Smooth muscle cell of the brain vasculature (primary cell): ENCODE measurements at regions not wholly inside any gene's neighbourhood (a gene's known extent, or its start where the extent isn't known, plus 50 kb on each side); places are given as distances from the start of the nearest gene placed in this dataset.
"Not testable (repeated sequence)": the region's sequence is repeated elsewhere in the genome, so short reads cannot be mapped to it uniquely, and the experiment has no call there.

Experiments used
- DNase-seq: peaks from one replicate; pipeline ENCODE4 v3.0.0-alpha.2; 2012; ENCODE audit warnings: low read depth, low spot score

DNA sequence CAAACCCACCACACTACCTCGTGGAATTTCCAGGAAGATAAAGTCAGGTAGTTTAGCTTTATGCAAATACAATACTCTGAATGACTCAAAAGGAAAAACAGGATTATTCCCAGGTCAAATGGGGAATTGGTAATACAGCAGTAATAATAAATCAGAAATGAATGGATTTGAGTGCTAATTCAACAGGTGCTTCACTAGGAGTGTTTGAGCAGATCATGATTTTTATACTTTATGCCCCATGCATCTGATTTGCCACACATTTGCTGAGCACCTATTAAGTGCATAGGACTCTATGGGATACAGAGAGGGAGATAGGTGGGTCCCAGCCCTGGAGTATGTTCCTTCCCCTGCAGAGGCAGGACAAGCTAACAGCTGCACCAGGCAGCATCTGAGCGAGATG is 381.4 kb upstream of the PODXL start:
- no peak for DNase-seq

GRCh38 chr7:131935180-131935579 is 378.8 kb upstream of the PODXL start:
- DNase-seq, result no peak

DNA sequence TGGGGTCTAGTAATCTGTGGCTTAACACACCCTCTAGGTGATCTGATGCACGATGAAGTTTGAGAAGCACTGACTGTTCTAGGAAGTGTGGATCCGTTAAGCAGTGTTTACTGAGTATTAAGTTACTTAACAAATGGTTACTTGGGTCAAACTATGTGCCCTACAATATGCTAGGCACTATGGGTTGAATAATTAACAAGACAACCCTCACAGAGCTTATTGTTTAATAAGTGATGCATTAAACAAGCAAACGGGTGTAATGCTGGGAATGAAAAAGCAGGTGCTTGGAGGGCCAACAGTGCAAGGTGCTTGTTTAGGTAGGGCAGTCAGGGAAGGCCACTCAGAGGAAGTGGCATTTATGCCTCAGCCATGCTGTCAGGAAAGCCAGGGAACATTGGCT is 378.0 kb upstream of the PODXL start:
- no peak for DNase-seq

- DNase-seq, result no peak
Measured at GRCh38 chr7:131933751-131934289, 377.4 kb upstream of the PODXL start.

GRCh38 chr7:131933219-131933618 is 376.8 kb upstream of the PODXL start:
- DNase-seq, result not testable (repeated sequence)

- no peak for DNase-seq
Measured at GRCh38 chr7:131932271-131932670, 375.8 kb upstream of the PODXL start.

GRCh38 chr7:131931370-131931769 is 374.9 kb upstream of the PODXL start:
- DNase-seq, result no peak

DNA sequence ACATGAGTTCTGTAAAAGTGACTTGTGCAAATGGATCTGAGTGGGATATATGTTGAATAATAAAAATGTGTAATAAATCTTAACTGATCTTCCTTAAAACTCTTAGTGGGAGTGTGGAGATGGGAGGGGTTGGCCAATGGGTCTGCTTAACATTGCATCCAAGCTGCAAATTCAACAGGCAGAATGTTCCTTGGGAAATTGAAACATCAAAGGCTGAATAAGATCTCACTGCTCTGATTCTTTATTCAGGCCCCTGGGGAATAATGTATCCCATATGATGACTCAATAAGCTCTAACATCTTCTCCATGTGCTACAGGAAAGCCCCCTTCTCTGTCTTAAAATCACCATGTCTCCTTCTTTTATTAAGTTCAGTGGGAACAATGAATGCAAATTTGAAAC is 373.2 kb upstream of the PODXL start:
- DNase-seq, result no peak

GRCh38 chr7:131927770-131928423 is 371.5 kb upstream of the PODXL start:
- DNase-seq, result no peak

DNA sequence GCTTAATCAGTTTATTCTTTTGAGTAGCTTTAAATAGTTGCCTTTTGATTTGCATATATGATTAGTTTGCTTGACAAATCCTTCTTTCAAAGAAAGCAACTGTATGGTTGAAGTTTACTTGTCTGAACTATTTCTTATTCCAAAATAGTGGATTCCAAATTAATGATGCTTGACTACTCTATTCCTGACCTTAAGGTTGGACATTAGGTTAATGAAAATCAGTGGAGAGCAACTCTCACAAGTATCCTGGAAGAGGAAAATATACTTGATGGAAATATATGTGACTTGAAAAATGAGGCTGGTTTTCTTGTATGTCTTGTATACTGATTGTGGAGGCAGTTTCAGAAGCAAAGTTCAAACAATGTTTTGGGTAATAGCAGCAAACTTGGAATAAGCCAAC is 369.2 kb upstream of the PODXL start:
- DNase-seq, result no peak

GRCh38 chr7:131924857-131925256 is 368.4 kb upstream of the PODXL start:
- DNase-seq, result no peak

DNA sequence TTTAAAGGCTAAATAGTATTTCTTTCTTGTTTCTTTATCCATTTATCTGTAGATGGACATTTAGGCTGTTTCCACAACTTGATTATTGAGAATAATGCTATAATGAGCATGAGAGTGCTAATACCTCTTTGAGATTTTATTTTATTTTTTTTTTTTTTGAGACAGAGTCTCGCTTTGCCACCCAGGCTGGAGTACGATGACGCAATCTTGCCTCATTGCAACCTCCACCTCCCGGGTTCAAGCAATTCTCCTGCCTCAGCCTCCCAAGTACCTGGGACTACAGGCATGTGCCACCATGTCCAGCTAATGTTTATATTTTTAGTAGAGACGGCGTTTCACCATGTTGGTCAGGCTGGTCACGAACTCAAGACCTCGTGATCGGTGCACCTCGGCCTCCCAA is 366.5 kb upstream of the PODXL start:
- DNase-seq, result not testable (repeated sequence)

DNA sequence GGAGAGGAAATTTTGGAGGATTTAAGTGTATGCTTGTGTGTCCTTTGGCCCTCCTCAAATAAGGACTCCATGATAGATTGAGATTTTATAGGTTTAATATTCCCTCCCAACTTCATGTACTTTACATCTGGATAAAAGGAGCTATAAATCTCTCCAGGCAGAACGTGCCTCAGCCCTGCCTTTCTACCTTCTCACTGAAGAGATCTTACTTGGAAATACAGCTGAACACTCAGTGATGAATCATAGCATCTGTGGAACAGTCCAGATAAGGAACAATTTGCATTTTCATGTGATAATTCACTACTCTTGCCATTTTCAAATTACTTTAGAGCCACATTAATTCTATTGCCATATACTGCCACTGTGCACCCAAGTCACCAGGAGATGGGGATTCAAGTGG is 364.6 kb upstream of the PODXL start:
- DNase-seq, result no peak

DNA sequence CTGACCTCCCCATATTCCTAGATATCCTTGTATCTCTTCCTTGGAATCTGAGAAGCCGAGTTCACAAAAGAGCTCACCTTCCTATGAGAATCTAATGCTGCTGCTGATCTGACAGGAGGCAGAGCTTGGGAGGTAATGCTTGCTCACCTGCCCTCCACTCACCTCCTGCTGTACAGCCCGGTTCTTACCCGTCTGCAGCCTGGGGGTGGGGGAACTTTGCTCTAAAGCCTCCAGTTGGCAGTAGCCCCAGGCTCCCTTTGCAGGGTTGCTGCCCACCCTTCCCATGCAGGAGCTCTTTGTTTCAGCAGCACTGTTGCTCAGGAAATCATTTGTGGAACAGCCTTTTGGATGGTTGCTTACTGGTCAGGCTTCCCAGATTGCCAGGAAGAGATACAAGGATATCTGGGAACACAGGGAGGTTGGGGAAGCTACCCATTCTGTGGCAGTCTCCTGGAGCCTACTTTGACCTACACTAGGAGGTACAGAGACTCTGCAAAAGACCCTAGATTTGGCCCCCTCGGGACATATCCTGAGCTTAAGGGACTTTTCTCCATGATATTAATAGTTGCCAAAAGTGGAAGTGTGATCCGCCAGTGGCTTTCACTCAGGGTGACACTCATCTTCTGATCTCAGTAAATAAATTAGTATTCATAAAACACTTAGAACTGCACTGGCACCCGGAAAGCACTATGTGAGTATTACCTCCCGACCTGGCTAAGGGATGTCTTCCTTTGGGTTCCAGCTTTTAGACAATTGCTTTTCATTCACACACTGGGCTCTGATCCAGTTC is 363.7 kb upstream of the PODXL start:
- DNase-seq, result no peak

- no peak for DNase-seq
Measured at GRCh38 chr7:131911112-131911511, 354.7 kb upstream of the PODXL start.

- DNase-seq, result no peak
Measured at GRCh38 chr7:131909151-131909768, 352.8 kb upstream of the PODXL start.

DNA sequence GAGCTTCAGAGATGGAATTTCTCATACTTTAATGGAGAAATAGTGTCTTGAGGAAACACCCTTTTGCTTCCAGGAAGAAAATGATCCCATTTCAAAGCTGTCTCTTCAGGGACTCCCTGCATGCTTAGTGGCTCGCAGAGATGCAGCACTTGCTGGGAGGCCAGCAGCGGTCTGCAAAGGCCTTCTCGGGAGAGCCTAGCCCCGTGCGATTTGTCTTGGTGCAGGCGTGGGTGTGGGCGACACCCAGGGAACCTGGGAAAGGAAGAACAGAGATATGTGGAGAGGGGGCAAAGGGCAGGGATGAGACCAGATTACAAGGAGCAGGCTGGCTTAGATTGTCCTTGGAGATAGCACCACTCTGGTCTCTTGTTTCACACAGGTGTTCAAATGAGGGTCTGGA is 352.3 kb upstream of the PODXL start:
- DNase-seq, result no peak

GRCh38 chr7:131905471-131905973 is 349.1 kb upstream of the PODXL start:
- no peak for DNase-seq

DNA sequence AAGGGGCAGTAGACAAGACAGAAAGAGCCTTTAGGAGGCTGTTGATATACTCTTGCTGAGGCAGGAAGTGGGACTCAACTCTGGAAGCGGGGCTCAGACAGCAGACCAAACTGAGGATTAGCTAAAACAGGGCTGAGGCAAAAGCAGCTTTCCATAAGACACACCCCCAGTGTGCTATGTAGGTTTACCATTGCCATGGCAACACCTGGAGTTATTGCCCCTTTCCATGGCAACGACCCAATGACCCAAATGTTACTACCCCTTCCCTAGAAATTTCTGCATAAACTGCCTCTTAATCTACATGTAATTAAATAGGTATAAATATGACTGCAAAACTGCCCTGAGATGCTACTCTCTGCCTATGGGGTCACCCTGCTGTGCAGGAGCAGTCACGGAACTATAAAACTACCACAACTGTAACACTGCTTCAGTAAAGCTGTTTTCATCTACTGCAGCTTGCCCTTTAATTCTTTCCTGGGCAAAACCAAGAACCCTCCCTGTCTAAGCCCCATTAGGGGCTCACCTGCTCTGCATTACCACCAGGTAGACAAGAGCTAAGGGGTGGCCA is 348.4 kb upstream of the PODXL start:
- DNase-seq, result no peak

DNA sequence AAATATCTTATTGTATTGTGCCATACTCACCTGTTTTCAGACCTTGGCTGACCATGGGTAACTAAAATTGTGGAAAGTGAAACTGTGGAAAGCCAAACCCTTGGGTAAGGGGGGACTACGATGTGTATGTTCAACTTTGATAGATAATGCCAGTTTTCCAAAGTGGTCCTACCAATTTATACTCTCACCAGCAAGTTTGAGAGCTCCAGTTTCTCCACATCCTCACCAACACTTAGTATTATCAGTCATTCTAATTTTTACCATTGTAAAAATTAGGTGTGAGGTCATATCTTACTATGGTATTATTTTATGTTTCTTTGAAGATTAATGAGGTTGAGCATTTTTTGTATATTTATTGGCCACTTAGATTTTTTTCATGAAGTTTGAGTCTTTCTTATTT is 346.9 kb upstream of the PODXL start:
- no peak for DNase-seq

DNA sequence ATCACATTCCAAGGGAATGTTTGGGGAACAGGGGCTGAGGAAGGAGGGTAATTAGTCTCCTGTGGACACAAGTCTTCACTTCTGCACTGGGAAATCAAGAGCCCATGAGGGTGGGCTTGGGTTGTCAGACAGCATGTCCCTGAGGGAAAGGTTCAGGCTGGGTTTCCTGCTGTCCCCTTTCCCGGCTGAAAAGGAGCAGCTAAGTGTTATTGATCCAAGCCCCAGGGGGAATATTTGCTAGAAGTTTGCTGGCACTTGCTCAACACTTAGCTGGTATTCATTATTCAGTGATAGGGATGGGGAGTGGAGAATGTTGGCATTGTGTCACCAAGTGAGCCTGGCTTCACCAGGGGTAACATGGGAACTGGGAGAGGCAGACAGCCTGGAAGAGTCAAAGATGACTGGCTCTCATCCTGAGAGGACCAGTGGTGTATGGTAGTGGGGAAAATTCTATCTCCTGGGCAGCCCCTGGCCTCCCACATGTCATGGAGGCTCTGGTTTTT is 344.4 kb upstream of the PODXL start:
- DNase-seq, result no peak
